DOHH2 (cell line): ENCODE measurements at regions not wholly inside any gene's neighbourhood (a gene's known extent, or its start where the extent isn't known, plus 50 kb on each side); places are given as distances from the start of the nearest gene placed in this dataset.

Experiments
- H3F3A ChIP-seq: fragments of 200-600 bp; sonication (generic), shearing (Covaris generic); 2 replicates; pipeline ENCODE4 v1.6.0; 2016; ENCODE audit warnings: antibody characterized with exemption, mild to moderate bottlenecking; ENCODE audit not compliant: control insufficient read depth, insufficient read depth
- H3K27ac ChIP-seq: fragments of 200-600 bp; sonication (generic); 2 replicates; pipeline ENCODE4 v1.5.1; 2014; ENCODE audit warnings: low read depth, mild to moderate bottlenecking, low read length, moderate library complexity
- H3K27me3 ChIP-seq: fragments of 200-600 bp; sonication (generic); 2 replicates; pipeline ENCODE4 v1.6.1; 2014; ENCODE audit warnings: mild to moderate bottlenecking, low read length, mixed read lengths; ENCODE audit not compliant: control insufficient read depth
- H3K36me3 ChIP-seq: fragments of 200-600 bp; sonication (generic); 2 replicates; pipeline ENCODE4 v1.6.1; 2014; ENCODE audit warnings: mild to moderate bottlenecking, low read length, moderate library complexity, mixed read lengths; ENCODE audit not compliant: control insufficient read depth
- H3K4me1 ChIP-seq: fragments of 200-600 bp; sonication (generic); 2 replicates; pipeline ENCODE4 v1.6.1; 2014; ENCODE audit warnings: mild to moderate bottlenecking, low read length, mixed read lengths; ENCODE audit not compliant: control insufficient read depth
- H3K4me2 ChIP-seq: fragments of 200-600 bp; sonication (generic); 2 replicates; pipeline ENCODE4 v1.6.0; 2014; ENCODE audit warnings: mild to moderate bottlenecking, low read length, moderate library complexity
- H3K4me3 ChIP-seq: fragments of 200-600 bp; sonication (generic); 2 replicates; pipeline ENCODE4 v1.5.1; 2014; ENCODE audit warnings: mild to moderate bottlenecking, low read length, mixed read lengths
- H3K79me2 ChIP-seq: fragments of 200-600 bp; sonication (generic); 2 replicates; pipeline ENCODE4 v1.6.1; 2014; ENCODE audit warnings: mild to moderate bottlenecking, low read length, mixed read lengths; ENCODE audit not compliant: control insufficient read depth
- H3K9me2 ChIP-seq: fragments of 200-600 bp; sonication (generic); replicated peaks from 2 replicates; pipeline ENCODE4 v1.6.1; 2014; ENCODE audit warnings: mild to moderate bottlenecking, low read length, mixed read lengths; ENCODE audit not compliant: control insufficient read depth
- H3K9me3 ChIP-seq: fragments of 200-600 bp; sonication (generic); 2 replicates; pipeline ENCODE4 v1.6.1; 2014; ENCODE audit warnings: antibody characterized with exemption, low read length, mixed read lengths; ENCODE audit not compliant: control insufficient read depth, insufficient read depth
- H4K20me1 ChIP-seq: fragments of 200-600 bp; sonication (generic); 2 replicates; pipeline ENCODE4 v1.6.0; 2014; ENCODE audit warnings: low read depth, mild to moderate bottlenecking, antibody characterized with exemption, low read length, moderate library complexity; ENCODE audit not compliant: control insufficient read depth, insufficient read depth
- CTCF ChIP-seq: fragments of 200-600 bp; sonication (generic); IDR thresholded peaks from one replicate; pipeline ENCODE4 v1.5.1; 2014; ENCODE audit warnings: antibody characterized with exemption, mild to moderate bottlenecking, low read depth, low read length; ENCODE audit not compliant: poor library complexity, severe bottlenecking
- EZH2phosphoT487 ChIP-seq: fragments of 200-600 bp; sonication (generic); IDR thresholded peaks from 2 replicates; pipeline ENCODE4 v1.6.1; 2017; ENCODE audit warnings: borderline replicate concordance, mild to moderate bottlenecking, antibody characterized with exemption, low read length, moderate library complexity, mixed read lengths

DNA sequence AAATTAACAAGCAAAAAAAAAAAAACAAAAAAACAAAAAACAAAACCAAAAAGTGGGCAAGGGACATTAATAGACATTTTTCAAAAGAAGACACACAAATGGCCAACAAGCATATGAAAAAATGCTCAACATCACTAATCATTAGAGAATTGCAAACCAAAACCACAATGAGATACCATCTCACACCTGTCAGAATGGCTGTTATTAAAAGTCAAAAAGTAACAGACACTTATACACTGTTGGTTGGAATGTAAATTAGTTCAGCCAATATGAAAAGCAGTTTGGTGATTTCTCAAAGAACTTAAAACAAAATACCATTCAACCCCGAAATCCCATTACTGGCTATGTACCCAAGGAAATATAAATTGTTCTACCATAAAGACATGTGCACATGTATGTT is 222.4 kb upstream of the CD96 start:
- no peaks in the 10 kb centered on the region for H3K9me2 ChIP-seq
- no peak for TF ChIP-seq CTCF
- TF ChIP-seq EZH2phosphoT487: no peak
- H3K9me3 ChIP-seq: no peaks in the 10 kb centered on the region
- no peaks in the 10 kb centered on the region for H4K20me1 ChIP-seq
- no peaks in the 10 kb centered on the region for H3K79me2 ChIP-seq
- no peak overlapping the region for H3K27ac ChIP-seq
- peaks cover 10% of the 10 kb centered on the region for H3K4me1 ChIP-seq
- no peak overlapping the region for H3K4me3 ChIP-seq
- H3F3A ChIP-seq: no peaks in the 10 kb centered on the region
- no peaks in the 10 kb centered on the region for H3K36me3 ChIP-seq
- no peak overlapping the region for H3K4me2 ChIP-seq
- H3K27me3 ChIP-seq: no peaks in the 10 kb centered on the region

DNA sequence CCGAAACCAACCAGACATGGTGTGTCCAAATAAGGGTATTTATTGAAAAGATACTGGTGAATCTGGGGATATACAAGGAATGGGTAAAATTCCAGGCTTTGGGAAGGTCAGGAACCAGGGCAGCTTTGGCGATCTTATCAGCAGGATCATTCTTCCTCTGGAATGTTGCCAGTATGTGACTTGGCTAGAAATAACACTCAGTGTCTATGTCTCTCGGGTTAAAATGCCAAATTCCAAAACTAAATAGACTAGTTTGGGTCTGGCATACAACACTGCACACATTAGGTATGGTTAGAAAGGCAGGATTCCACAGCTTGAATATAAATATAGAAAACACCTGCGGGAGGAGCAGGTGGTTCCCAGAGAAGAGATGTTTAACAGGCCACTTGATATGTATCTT is 220.2 kb upstream of the CD96 start:
- Histone ChIP-seq H3K27me3 (no peaks in the 10 kb centered on the region), H3K4me3 (no peak overlapping the region), H3F3A (no peaks in the 10 kb centered on the region), H3K79me2 (no peaks in the 10 kb centered on the region), H3K9me3 (no peaks in the 10 kb centered on the region), H4K20me1 (no peaks in the 10 kb centered on the region), H3K27ac (no peak overlapping the region), H3K9me2 (no peaks in the 10 kb centered on the region), H3K4me1 (peaks cover 17% of the 10 kb centered on the region), H3K36me3 (no peaks in the 10 kb centered on the region), H3K4me2 (no peak overlapping the region)
- no peak for TF ChIP-seq CTCF
- no peak for TF ChIP-seq EZH2phosphoT487

GRCh38 chr3:111323019-111323418 is 219.0 kb upstream of the CD96 start:
- no peaks in the 10 kb centered on the region for H3F3A ChIP-seq
- no peaks in the 10 kb centered on the region for H3K79me2 ChIP-seq
- H3K9me3 ChIP-seq: no peaks in the 10 kb centered on the region
- no peaks in the 10 kb centered on the region for H3K27me3 ChIP-seq
- H3K4me1 ChIP-seq: peaks cover 17% of the 10 kb centered on the region
- H3K9me2 ChIP-seq: no peaks in the 10 kb centered on the region
- TF ChIP-seq CTCF: no peak
- TF ChIP-seq EZH2phosphoT487: no peak
- no peak overlapping the region for H3K4me2 ChIP-seq
- H3K4me3 ChIP-seq: no peak overlapping the region
- H3K36me3 ChIP-seq: no peaks in the 10 kb centered on the region
- no peaks in the 10 kb centered on the region for H4K20me1 ChIP-seq
- no peak overlapping the region for H3K27ac ChIP-seq

DNA sequence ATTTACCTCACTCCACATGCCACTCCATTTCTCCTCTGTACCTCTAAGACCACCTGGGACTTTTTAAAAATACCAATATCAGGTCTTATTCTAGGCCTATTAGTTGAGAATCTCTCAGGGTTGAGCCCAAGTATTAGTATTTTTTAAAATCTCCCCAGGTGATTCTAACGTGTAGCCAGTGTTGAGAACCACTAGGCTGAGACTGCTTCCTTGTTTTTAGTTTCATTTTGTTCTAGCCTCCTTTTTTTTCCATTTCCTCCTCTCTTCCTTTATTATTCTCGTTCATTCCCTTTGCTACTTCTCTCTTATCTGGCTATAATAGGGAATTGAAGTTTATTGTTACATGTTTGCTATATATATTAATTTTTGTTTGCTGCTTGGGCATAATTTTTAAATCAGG is 217.8 kb upstream of the CD96 start:
- peak overlapping the region; percentile 27 for H3K4me2 ChIP-seq
- TF ChIP-seq EZH2phosphoT487 (no peak), CTCF (no peak)
- H3K4me1 ChIP-seq: peaks cover 17% of the 10 kb centered on the region

More for the DNA sequence above, 217.8 kb upstream of the CD96 start:
- no peaks in the 10 kb centered on the region for H3K79me2 ChIP-seq
- no peak overlapping the region for H3K4me3 ChIP-seq
- H3K9me3 ChIP-seq: no peaks in the 10 kb centered on the region
- H3K27me3 ChIP-seq: no peaks in the 10 kb centered on the region
- no peaks in the 10 kb centered on the region for H3F3A ChIP-seq
- no peak overlapping the region for H3K27ac ChIP-seq
- no peaks in the 10 kb centered on the region for H4K20me1 ChIP-seq
- no peaks in the 10 kb centered on the region for H3K36me3 ChIP-seq
- no peaks in the 10 kb centered on the region for H3K9me2 ChIP-seq
